H9 (cell line): ENCODE measurements at regions not wholly inside any gene's neighbourhood (a gene's known extent, or its start where the extent isn't known, plus 50 kb on each side); places are given as distances from the start of the nearest gene placed in this dataset.

Experiments used
- DNase-seq: peaks from one replicate; pipeline ENCODE4 v3.0.0-alpha.2; 2017
- H2AFZ ChIP-seq: one replicate; pipeline ENCODE4 v1.6.1; 2013; ENCODE audit warnings: mild to moderate bottlenecking, low read length, control low read depth, moderate library complexity
- H2AK5ac ChIP-seq: 2 replicates; pipeline ENCODE4 v1.6.1; 2013; ENCODE audit warnings: low read length, control low read depth, mixed read lengths; ENCODE audit not compliant: insufficient read length
- H2BK120ac ChIP-seq: one replicate; pipeline ENCODE4 v1.6.1; 2013; ENCODE audit warnings: low read depth, mild to moderate bottlenecking, low read length, control low read depth, inconsistent platforms; ENCODE audit not compliant: poor library complexity, severe bottlenecking
- H2BK12ac ChIP-seq: 2 replicates; pipeline ENCODE4 v1.6.1; 2013; ENCODE audit warnings: low read length, control low read depth, mixed read lengths, low read depth; ENCODE audit not compliant: insufficient read length
- H2BK15ac ChIP-seq: 2 replicates; pipeline ENCODE4 v1.6.1; 2013; ENCODE audit warnings: low read depth, low read length, control low read depth
- H2BK20ac ChIP-seq: one replicate; pipeline ENCODE4 v1.6.1; 2013; ENCODE audit warnings: low read depth, mild to moderate bottlenecking, low read length, control low read depth, inconsistent platforms; ENCODE audit not compliant: poor library complexity, severe bottlenecking
- H2BK5ac ChIP-seq: 2 replicates; pipeline ENCODE4 v1.6.1; 2013; ENCODE audit warnings: low read length, control low read depth, mixed read lengths; ENCODE audit not compliant: insufficient read length
- H3K14ac ChIP-seq: 2 replicates; pipeline ENCODE4 v1.6.1; 2013; ENCODE audit warnings: low read length, control low read depth; ENCODE audit not compliant: insufficient read depth
- H3K18ac ChIP-seq: 2 replicates; pipeline ENCODE4 v1.6.1; 2013; ENCODE audit warnings: low read depth, mild to moderate bottlenecking, mixed read lengths, low read length, control low read depth; ENCODE audit not compliant: insufficient read length
- H3K23ac ChIP-seq: 2 replicates; pipeline ENCODE4 v1.6.1; 2013; ENCODE audit warnings: low read length, control low read depth, mixed read lengths, low read depth; ENCODE audit not compliant: insufficient read length
- H3K23me2 ChIP-seq: 2 replicates; pipeline ENCODE4 v1.6.1; 2013; ENCODE audit warnings: low read depth, mild to moderate bottlenecking, mixed read lengths, low read length, control low read depth; ENCODE audit not compliant: insufficient read length, poor library complexity, severe bottlenecking
- H3K27ac ChIP-seq: 2 replicates; pipeline ENCODE4 v1.5.1; 2013; ENCODE audit warnings: low read length, control low read depth, mixed read lengths, low read depth; ENCODE audit not compliant: insufficient read length
- H3K27me3 ChIP-seq: 2 replicates; pipeline ENCODE4 v1.6.1; 2013; ENCODE audit warnings: low read length, control low read depth, inconsistent platforms; ENCODE audit not compliant: insufficient read depth
- H3K4ac ChIP-seq: 2 replicates; pipeline ENCODE4 v1.6.1; 2013; ENCODE audit warnings: low read depth, mild to moderate bottlenecking, control low read depth, inconsistent platforms, low read length, moderate library complexity
- H3K4me1 ChIP-seq: 2 replicates; pipeline ENCODE4 v1.6.1; 2013; ENCODE audit warnings: low read length, control low read depth, inconsistent platforms; ENCODE audit not compliant: insufficient read depth
- H3K4me2 ChIP-seq: 2 replicates; pipeline ENCODE4 v1.6.1; 2013; ENCODE audit warnings: low read length, control low read depth, mixed read lengths; ENCODE audit not compliant: insufficient read length, insufficient read depth
- H3K56ac ChIP-seq: 2 replicates; pipeline ENCODE4 v1.6.1; 2013; ENCODE audit warnings: low read depth, mild to moderate bottlenecking, mixed read lengths, low read length, control low read depth; ENCODE audit not compliant: insufficient read length
- H3K79me1 ChIP-seq: 2 replicates; pipeline ENCODE4 v1.6.1; 2013; ENCODE audit warnings: low read depth, mild to moderate bottlenecking, moderate library complexity, low read length, control low read depth, inconsistent platforms; ENCODE audit not compliant: insufficient read depth, poor library complexity, severe bottlenecking
- H3K79me2 ChIP-seq: 2 replicates; pipeline ENCODE4 v1.6.1; 2013; ENCODE audit warnings: low read length, control low read depth, inconsistent platforms; ENCODE audit not compliant: insufficient read depth
- H3K9ac ChIP-seq: 2 replicates; pipeline ENCODE4 v1.6.1; 2013; ENCODE audit warnings: low read length, control low read depth, mixed read lengths; ENCODE audit not compliant: insufficient read length; ENCODE audit errors: extremely low read depth
- H3K9me3 ChIP-seq: one replicate; pipeline ENCODE4 v1.6.1; 2013; ENCODE audit warnings: low read depth, low read length, inconsistent platforms; ENCODE audit not compliant: control insufficient read depth
- H3T11ph ChIP-seq: one replicate; pipeline ENCODE4 v1.6.1; 2013; ENCODE audit warnings: mild to moderate bottlenecking, low read length, control low read depth, inconsistent platforms
- H4K20me1 ChIP-seq: one replicate; pipeline ENCODE4 v1.6.1; 2013; ENCODE audit not compliant: control insufficient read depth, insufficient read length, insufficient read depth
- H4K5ac ChIP-seq: 2 replicates; pipeline ENCODE4 v1.6.1; 2013; ENCODE audit warnings: low read depth, mild to moderate bottlenecking, mixed read lengths, low read length, control low read depth; ENCODE audit not compliant: insufficient read length
- H4K8ac ChIP-seq: replicated peaks from 2 replicates; pipeline ENCODE4 v1.6.1; 2013; ENCODE audit warnings: low read length, control low read depth, mixed read lengths, low read depth; ENCODE audit not compliant: insufficient read length
- H4K91ac ChIP-seq: 2 replicates; pipeline ENCODE4 v1.6.1; 2013; ENCODE audit warnings: low read depth, mild to moderate bottlenecking, moderate library complexity, mixed read lengths, low read length, control low read depth; ENCODE audit not compliant: insufficient read length
- H3K27ac Mint-ChIP-seq, 3 experiments: 2 replicates in 2 of 3; 3 replicates in 1 of 3; pipeline ENCODE4 v1.8.0; 2020 to 2021; ENCODE audit warnings: mixed read lengths in 3 of 3, mild to moderate bottlenecking in 1 of 3, moderate library complexity in 1 of 3
- H3K27me3 Mint-ChIP-seq: 2 replicates; pipeline ENCODE4 v1.8.0; 2021; ENCODE audit warnings: low read depth, mild to moderate bottlenecking, moderate library complexity, mixed read lengths
- H3K36me3 Mint-ChIP-seq, 3 experiments: 2 replicates in 2 of 3; 3 replicates in 1 of 3; pipeline ENCODE4 v1.8.0; 2020 to 2021; ENCODE audit warnings: low read depth in 3 of 3, mixed read lengths in 3 of 3; ENCODE audit not compliant: insufficient read depth in 1 of 3
- H3K4me1 Mint-ChIP-seq, 2 experiments: 2 replicates each; pipeline ENCODE4 v1.8.0; 2020; ENCODE audit warnings: mixed read lengths in 2 of 2
- H3K4me3 Mint-ChIP-seq, 2 experiments: 2 replicates in 1 of 2; 3 replicates in 1 of 2; pipeline ENCODE4 v1.8.0; 2020 to 2021; ENCODE audit warnings: mild to moderate bottlenecking in 2 of 2, mixed read lengths in 2 of 2, moderate library complexity in 1 of 2
- H3K9me3 Mint-ChIP-seq, 2 experiments: 2 replicates in 1 of 2; 3 replicates in 1 of 2; pipeline ENCODE4 v1.8.0; 2020; ENCODE audit warnings: mild to moderate bottlenecking in 2 of 2, mixed read lengths in 2 of 2, moderate library complexity in 1 of 2
- CTCF ChIP-seq: fragments of 200-600 bp; sonication (generic); conservative IDR thresholded peaks from 3 replicates; pipeline ENCODE4 v1.8.0; 2021; ENCODE audit warnings: antibody characterized with exemption, mild to moderate bottlenecking
- WGBS: extraction: QIAGEN DNeasy Blood & Tissue Kit; methylation state at CpG from one replicate; pipeline ENCODE4 v1.1.7; 2013; ENCODE audit warnings: missing lambda C conversion rate, low lambda C conversion rate, mixed read lengths; ENCODE audit not compliant: insufficient read length; ENCODE audit errors: extremely low coverage; 5-methylcytosine and 5-hydroxymethylcytosine counted together

DNA sequence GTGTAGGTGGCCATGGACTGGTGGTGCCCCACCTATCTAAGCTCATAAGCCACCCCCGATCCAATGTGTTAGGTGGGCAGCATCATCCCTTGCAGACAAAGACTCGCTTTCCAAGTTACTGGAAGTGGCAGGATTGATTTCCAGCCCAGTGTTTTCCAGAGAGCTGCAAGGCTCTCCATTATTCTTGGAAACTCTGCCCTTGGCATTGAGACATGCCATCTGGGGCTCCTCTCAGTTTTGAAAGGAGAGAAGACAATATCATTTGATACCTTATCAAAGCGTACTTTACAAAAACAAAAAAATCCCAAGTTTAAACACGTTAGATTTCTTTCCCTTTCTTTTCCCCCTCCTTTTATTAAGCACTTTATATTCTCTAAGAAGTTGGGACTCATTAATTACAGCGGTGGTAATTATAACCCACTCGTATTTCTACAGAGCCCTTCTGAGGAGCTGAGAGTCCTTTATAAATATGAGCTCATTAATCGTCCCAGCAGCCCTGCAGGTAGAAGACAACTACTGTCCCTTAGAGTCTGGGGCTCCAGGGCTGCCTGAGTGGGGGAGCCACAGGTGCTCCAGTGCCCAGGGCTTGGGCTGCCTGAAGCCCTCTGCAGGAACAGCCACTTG is 226.1 kb downstream of the TLE3 start:
- Histone ChIP-seq H3K79me2 (no peaks in the 10 kb centered on the region), H4K5ac (no peak overlapping the region), H2AK5ac (no peak overlapping the region), H3K79me1 (no peaks in the 10 kb centered on the region), H3K9me3 (no peaks in the 10 kb centered on the region), H3K14ac (no peak overlapping the region), H4K91ac (no peak overlapping the region), H2BK15ac (no peak overlapping the region), H3K27me3 (no peaks in the 10 kb centered on the region), H4K8ac (no peak overlapping the region), H2BK5ac (no peak overlapping the region), H3K4me1 (no peaks in the 10 kb centered on the region), H2BK120ac (no peak overlapping the region), H2BK12ac (no peak overlapping the region), H3K4me2 (no peak overlapping the region), H3K9ac (no peak overlapping the region), H4K20me1 (no peaks in the 10 kb centered on the region), H2BK20ac (no peak overlapping the region), H3T11ph (no peak overlapping the region), H3K4ac (no peak overlapping the region), H2AFZ (no peak overlapping the region), H3K23ac (no peak overlapping the region), H3K56ac (no peak overlapping the region), H3K23me2 (no peaks in the 10 kb centered on the region), H3K27ac (no peak overlapping the region), H3K18ac (no peak overlapping the region)
- WGBS = no CpG with 5 or more reads among the region's 7 CpGs
- H3K27ac Mint-ChIP-seq = no peak overlapping the region
- no peak overlapping the region for H3K4me3 Mint-ChIP-seq
- H3K27me3 Mint-ChIP-seq = peaks cover 4% of the 10 kb centered on the region
- H3K36me3 Mint-ChIP-seq = peaks cover 2 to 7% (median 4%) of the 10 kb centered on the region in 3 experiments; a peak in 2 of 7 replicates
- peaks cover 9 to 16% of the 10 kb centered on the region in 2 experiments; a peak in 4 of 5 replicates for H3K9me3 Mint-ChIP-seq
- H3K4me1 Mint-ChIP-seq = peaks cover under 1 to 8% of the 10 kb centered on the region in 2 experiments
- no peak for DNase-seq
- no peak for TF ChIP-seq CTCF
